Activated naive CD8-positive, alpha-beta T cell treated with anti-CD3 and anti-CD28 coated beads, Interleukin-2, amount 50 U/mL, for 24 hours (primary cell): ENCODE measurements at regions not wholly inside any gene's neighbourhood (a gene's known extent, or its start where the extent isn't known, plus 50 kb on each side); places are given as distances from the start of the nearest gene placed in this dataset.
"Not testable (repeated sequence)": the region's sequence is repeated elsewhere in the genome, so short reads cannot be mapped to it uniquely, and the experiment has no call there.

Source experiments
- ATAC-seq: fragments of 150-1000 bp; cut with Tn5 transposase; one replicate; pipeline ENCODE4 v1.10.0; 2021
- DNase-seq: peaks from one replicate; pipeline ENCODE4 v3.0.0; 2021
- H3K27ac Mint-ChIP-seq: one replicate; pipeline ENCODE4 v1.8.0; 2021; ENCODE audit warnings: mild to moderate bottlenecking, mixed read lengths
- H3K27me3 Mint-ChIP-seq: one replicate; pipeline ENCODE4 v1.8.0; 2021; ENCODE audit warnings: mixed read lengths
- H3K36me3 Mint-ChIP-seq: one replicate; pipeline ENCODE4 v1.8.0; 2021; ENCODE audit warnings: low read depth, mixed read lengths
- H3K4me1 Mint-ChIP-seq: one replicate; pipeline ENCODE4 v1.8.0; 2021; ENCODE audit warnings: mixed read lengths
- H3K4me3 Mint-ChIP-seq: one replicate; pipeline ENCODE4 v1.8.0; 2021; ENCODE audit warnings: mild to moderate bottlenecking, moderate library complexity, mixed read lengths
- H3K9me3 Mint-ChIP-seq: one replicate; pipeline ENCODE4 v1.8.0; 2021; ENCODE audit warnings: mixed read lengths

DNA sequence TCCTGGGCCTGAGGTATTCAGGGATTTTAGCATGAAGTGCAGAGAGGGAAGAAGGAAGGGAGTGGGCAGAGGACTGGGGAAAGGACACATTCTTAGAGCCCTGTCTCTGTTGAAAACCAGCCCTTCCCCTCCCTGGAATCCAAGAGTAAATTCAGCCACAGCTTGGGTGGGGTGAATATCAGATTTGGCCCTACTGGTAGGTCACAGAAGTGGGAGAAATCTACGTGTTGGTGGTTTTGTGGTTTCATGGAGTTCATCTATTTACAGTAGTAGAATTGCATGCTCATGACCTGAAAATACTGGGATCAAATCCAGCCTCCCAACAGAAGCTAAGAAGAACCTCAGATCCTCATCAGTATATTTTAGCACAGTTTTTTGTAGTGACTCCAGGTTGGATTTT lies 404.4 kb downstream of the BMP2 start:
- ATAC-seq (no peak), DNase-seq (no peak)
- Mint-ChIP-seq H3K4me3 (no peak overlapping the region), H3K27me3 (no peaks in the 10 kb centered on the region), H3K9me3 (no peaks in the 10 kb centered on the region), H3K36me3 (no peaks in the 10 kb centered on the region), H3K4me1 (no peaks in the 10 kb centered on the region), H3K27ac (no peak overlapping the region)

GRCh38 chr20:7174554-7174953 lies 407.1 kb downstream of the BMP2 start:
- H3K9me3 Mint-ChIP-seq = peaks cover 6% of the 10 kb centered on the region
- DNase-seq (no peak), ATAC-seq (no peak)
- H3K27ac Mint-ChIP-seq = no peak overlapping the region
- H3K36me3 Mint-ChIP-seq = no peaks in the 10 kb centered on the region
- no peak overlapping the region for H3K4me3 Mint-ChIP-seq
- no peaks in the 10 kb centered on the region for H3K27me3 Mint-ChIP-seq
- no peaks in the 10 kb centered on the region for H3K4me1 Mint-ChIP-seq

DNA sequence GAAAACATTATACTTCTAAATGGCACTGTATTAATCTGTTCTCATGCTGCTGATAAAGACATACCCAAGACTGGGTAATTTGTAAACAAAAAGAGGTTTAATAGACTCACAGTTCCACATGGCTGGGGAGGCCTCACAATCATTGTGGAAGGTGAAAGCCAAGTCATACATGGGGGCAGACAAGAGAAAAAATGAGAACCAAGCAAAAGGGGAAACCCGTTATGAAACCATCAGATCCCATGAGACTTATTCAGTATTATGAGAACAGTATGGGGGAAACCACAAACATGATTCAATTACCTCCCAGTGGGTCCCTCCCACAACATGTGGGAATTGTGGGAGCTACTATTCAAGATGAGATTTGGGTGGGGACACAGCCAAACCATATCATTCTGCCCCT lies 408.3 kb downstream of the BMP2 start:
- H3K4me1 Mint-ChIP-seq, H3K27ac Mint-ChIP-seq, DNase-seq, H3K27me3 Mint-ChIP-seq, ATAC-seq, H3K36me3 Mint-ChIP-seq, H3K4me3 Mint-ChIP-seq: not testable (repeated sequence)
- peaks cover 16% of the 10 kb centered on the region for H3K9me3 Mint-ChIP-seq

GRCh38 chr20:7178004-7178403 lies 410.5 kb downstream of the BMP2 start:
- no peaks in the 10 kb centered on the region for H3K27me3 Mint-ChIP-seq
- H3K27ac Mint-ChIP-seq = no peak overlapping the region
- no peaks in the 10 kb centered on the region for H3K36me3 Mint-ChIP-seq
- H3K9me3 Mint-ChIP-seq = peaks cover 27% of the 10 kb centered on the region
- no peaks in the 10 kb centered on the region for H3K4me1 Mint-ChIP-seq
- H3K4me3 Mint-ChIP-seq = no peak overlapping the region
- ATAC-seq (no peak), DNase-seq (no peak)

- no peaks in the 10 kb centered on the region for H3K27me3 Mint-ChIP-seq
- ATAC-seq = no peak
- H3K4me3 Mint-ChIP-seq = no peak overlapping the region
- no peaks in the 10 kb centered on the region for H3K4me1 Mint-ChIP-seq
- no peak for DNase-seq
- no peak overlapping the region for H3K27ac Mint-ChIP-seq
- no peaks in the 10 kb centered on the region for H3K36me3 Mint-ChIP-seq
- peaks cover 27% of the 10 kb centered on the region for H3K9me3 Mint-ChIP-seq
Measured at GRCh38 chr20:7180256-7181045, 413.0 kb downstream of the BMP2 start.

DNA sequence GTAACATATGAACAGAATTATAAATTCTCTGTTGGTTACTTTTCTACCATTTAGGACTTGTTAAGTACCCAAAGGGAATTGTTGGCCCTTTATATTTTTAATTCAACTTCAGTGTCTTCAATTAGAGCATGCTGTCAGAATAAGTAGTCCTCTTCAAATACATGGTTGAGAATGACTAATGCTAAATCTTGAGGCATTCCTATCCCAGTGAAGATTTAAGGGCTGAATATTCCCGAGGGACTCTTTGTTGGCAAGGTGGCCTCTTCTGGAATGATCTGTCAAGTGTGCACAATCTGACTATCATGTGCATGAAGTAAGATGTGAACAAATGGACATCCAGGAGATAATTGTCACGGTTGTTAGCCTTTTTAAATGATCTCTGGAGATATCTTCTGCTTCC lies 421.7 kb downstream of the BMP2 start:
- no peaks in the 10 kb centered on the region for H3K4me1 Mint-ChIP-seq
- no peak overlapping the region for H3K27ac Mint-ChIP-seq
- no peaks in the 10 kb centered on the region for H3K27me3 Mint-ChIP-seq
- ATAC-seq (no peak), DNase-seq (no peak)
- no peak overlapping the region for H3K4me3 Mint-ChIP-seq
- no peaks in the 10 kb centered on the region for H3K36me3 Mint-ChIP-seq
- H3K9me3 Mint-ChIP-seq = no peaks in the 10 kb centered on the region

DNA sequence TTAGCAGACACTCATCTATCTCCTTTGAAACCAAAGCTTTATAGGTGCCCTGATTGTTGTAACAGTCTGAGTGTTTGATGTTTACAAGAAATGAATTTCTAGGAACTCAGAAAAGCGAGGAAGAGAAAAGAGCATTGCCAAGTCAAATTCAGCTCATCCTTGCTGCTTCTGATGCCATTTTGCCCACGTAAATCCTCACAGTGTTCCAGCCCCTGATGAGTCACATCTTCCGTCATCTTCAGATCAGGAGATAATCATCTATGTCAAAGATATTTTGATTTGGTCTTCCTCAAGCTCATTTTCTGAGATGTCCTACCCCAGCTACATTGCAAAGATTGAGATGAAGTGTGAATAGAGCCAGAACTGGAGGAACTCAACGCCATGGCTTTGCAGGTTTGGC lies 426.2 kb downstream of the BMP2 start:
- ATAC-seq = no peak
- Mint-ChIP-seq H3K4me1 (no peaks in the 10 kb centered on the region), H3K4me3 (no peak overlapping the region), H3K27ac (no peak overlapping the region), H3K27me3 (no peaks in the 10 kb centered on the region), H3K9me3 (peaks cover 3% of the 10 kb centered on the region), H3K36me3 (no peaks in the 10 kb centered on the region)
- no peak for DNase-seq

GRCh38 chr20:7195704-7196103 lies 428.2 kb downstream of the BMP2 start:
- Mint-ChIP-seq H3K4me3 (no peak overlapping the region), H3K4me1 (no peaks in the 10 kb centered on the region), H3K27ac (no peak overlapping the region), H3K36me3 (no peaks in the 10 kb centered on the region), H3K9me3 (peaks cover 9% of the 10 kb centered on the region), H3K27me3 (no peaks in the 10 kb centered on the region)
- ATAC-seq (no peak), DNase-seq (no peak)

DNA sequence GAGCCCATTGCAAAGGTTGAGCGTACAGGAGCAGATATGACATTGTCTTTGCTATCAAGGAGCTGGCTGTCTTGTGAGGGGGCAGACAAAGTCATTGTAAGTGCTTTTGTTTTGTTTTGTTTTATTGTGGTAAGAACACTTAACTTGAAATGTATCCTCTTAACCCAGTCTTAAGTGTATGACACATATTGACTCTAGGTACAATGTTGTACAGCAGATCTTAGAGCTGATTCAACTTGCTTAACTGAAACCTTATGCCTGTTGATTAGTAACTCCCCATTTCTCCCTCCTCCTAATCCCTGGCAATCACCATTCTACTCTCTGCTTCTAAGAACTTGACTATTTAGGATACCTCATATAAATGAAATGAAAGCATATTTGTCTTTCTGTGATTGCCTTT lies 429.0 kb downstream of the BMP2 start:
- no peaks in the 10 kb centered on the region for H3K4me1 Mint-ChIP-seq
- no peak for DNase-seq
- peaks cover 9% of the 10 kb centered on the region for H3K9me3 Mint-ChIP-seq
- H3K27ac Mint-ChIP-seq = no peak overlapping the region
- H3K27me3 Mint-ChIP-seq = no peaks in the 10 kb centered on the region
- no peak for ATAC-seq
- no peaks in the 10 kb centered on the region for H3K36me3 Mint-ChIP-seq
- no peak overlapping the region for H3K4me3 Mint-ChIP-seq

GRCh38 chr20:7199861-7200260 lies 432.4 kb downstream of the BMP2 start:
- no peaks in the 10 kb centered on the region for H3K27me3 Mint-ChIP-seq
- H3K9me3 Mint-ChIP-seq = peaks cover 9% of the 10 kb centered on the region
- no peaks in the 10 kb centered on the region for H3K4me1 Mint-ChIP-seq
- ATAC-seq (no peak), DNase-seq (no peak)
- no peak overlapping the region for H3K4me3 Mint-ChIP-seq
- H3K36me3 Mint-ChIP-seq = no peaks in the 10 kb centered on the region
- H3K27ac Mint-ChIP-seq = no peak overlapping the region

DNA sequence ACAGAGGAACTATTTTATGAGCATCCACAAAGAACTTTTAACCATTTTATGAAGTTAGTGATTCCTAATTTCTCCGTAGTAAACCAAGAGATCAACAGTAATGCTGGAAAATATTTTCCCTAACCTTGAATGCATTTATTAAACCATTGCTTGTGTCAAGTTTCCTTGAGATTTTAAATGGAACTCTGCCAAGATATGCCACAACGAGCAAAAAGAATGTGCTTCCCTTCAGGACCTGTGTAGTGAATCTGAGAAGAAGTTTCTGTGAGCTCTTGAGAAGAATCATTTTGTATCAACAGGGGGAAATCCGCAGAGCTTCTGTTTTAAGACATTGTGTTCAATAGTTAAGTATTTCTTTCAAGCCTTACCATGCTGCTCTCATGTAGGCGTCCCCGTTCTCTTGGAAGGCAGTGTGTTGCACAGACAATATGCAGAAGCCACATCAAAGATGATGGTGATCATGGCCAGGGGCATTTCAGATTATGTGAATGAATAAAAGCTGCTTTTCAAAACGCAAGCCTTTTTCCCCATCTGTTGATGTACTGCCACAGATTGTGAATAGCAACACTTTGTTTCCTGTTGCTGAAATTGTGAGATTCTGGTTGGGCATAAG lies 439.8 kb downstream of the BMP2 start:
- no peak overlapping the region for H3K4me3 Mint-ChIP-seq
- ATAC-seq (no peak), DNase-seq (no peak)
- H3K36me3 Mint-ChIP-seq = no peaks in the 10 kb centered on the region
- H3K27me3 Mint-ChIP-seq = no peaks in the 10 kb centered on the region
- no peaks in the 10 kb centered on the region for H3K4me1 Mint-ChIP-seq
- no peak overlapping the region for H3K27ac Mint-ChIP-seq
- peaks cover 4% of the 10 kb centered on the region for H3K9me3 Mint-ChIP-seq

DNA sequence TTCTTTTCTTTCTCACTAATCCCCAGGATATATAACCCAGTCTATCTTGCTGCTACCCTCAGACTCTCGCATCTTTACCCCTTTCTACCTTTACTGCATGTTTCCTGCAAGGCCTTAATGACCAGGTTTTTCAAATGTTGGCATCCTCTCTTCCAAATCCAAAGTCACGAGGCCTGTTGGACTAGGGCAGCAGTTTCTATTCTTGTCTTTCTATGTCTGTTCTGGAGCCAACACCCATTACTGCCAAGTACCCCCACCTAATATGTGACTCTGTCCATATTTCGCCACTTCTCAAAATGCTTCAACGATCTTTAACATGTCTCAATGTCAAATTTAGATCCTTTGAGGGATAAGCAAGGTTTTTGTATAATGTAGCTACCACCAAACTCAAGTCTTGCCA lies 443.4 kb downstream of the BMP2 start:
- Mint-ChIP-seq H3K27me3 (no peaks in the 10 kb centered on the region), H3K36me3 (no peaks in the 10 kb centered on the region), H3K4me1 (no peaks in the 10 kb centered on the region), H3K9me3 (peaks cover 4% of the 10 kb centered on the region), H3K4me3 (no peak overlapping the region), H3K27ac (no peak overlapping the region)
- DNase-seq (no peak), ATAC-seq (no peak)

DNA sequence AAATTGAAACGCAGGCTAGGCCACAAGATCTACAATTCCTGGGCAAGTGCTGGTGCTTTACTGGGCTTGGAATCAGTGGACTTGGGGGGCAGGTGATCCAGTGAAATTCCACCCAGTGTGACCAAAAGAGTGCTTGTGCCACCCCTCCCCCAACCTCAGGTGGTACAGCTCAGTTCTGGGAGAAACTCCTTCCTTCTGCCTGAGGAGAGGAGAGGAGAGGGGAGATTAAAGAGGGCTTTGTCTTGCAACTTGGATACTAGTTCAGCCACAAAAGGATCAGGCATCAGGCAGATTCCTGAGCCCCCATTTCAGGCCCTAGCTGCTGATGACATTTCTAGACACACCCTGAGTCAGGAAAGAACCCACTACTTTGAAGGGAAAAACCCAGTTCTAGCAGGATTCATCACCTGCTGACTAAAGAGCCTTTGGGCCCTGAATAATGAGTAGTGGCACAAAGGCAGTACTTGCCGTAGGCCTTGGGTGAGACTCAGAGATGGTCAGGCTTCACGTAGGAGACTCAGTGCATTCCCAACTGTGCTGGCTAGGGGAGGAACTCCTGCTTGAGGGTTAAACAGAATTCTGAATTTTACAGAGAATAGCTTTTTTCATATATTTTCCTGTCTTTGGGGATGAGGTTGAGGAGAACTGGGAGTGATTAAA lies 446.7 kb downstream of the BMP2 start:
- Mint-ChIP-seq H3K4me1 (no peaks in the 10 kb centered on the region), H3K9me3 (no peaks in the 10 kb centered on the region), H3K27me3 (no peaks in the 10 kb centered on the region), H3K4me3 (no peak overlapping the region), H3K27ac (no peak overlapping the region), H3K36me3 (no peaks in the 10 kb centered on the region)
- ATAC-seq (no peak), DNase-seq (no peak)

DNA sequence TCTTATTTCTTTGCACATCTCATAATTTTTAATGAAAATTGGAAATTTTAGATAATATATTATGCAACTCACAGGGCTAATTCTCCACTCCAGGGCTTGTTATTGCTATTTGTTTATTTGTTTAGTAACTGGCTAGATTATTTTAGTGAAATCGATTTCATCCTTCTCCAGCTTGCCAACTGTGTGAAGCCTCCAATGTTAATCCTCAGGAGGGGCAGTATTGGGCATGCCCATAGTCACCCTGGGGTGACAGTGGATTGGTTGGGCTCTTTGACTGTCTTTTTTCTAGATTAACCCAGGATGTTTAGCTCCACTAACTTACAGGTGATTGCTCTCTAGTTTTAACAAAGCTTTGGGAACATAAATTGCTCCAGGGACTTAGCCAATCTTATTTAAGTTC lies 450.1 kb downstream of the BMP2 start:
- Mint-ChIP-seq H3K4me3 (no peak overlapping the region), H3K9me3 (no peaks in the 10 kb centered on the region), H3K27me3 (no peaks in the 10 kb centered on the region), H3K4me1 (no peaks in the 10 kb centered on the region), H3K27ac (no peak overlapping the region), H3K36me3 (no peaks in the 10 kb centered on the region)
- DNase-seq (no peak), ATAC-seq (no peak)

GRCh38 chr20:7220755-7221154 lies 453.3 kb downstream of the BMP2 start:
- H3K27ac Mint-ChIP-seq = no peak overlapping the region
- H3K9me3 Mint-ChIP-seq = peaks cover 7% of the 10 kb centered on the region
- no peaks in the 10 kb centered on the region for H3K27me3 Mint-ChIP-seq
- H3K36me3 Mint-ChIP-seq = no peaks in the 10 kb centered on the region
- H3K4me1 Mint-ChIP-seq = no peaks in the 10 kb centered on the region
- ATAC-seq (no peak), DNase-seq (no peak)
- H3K4me3 Mint-ChIP-seq = no peak overlapping the region
